Right atrium auricular region (tissue), 2 donors: ENCODE measurements at regions not wholly inside any gene's neighbourhood (a gene's known extent, or its start where the extent isn't known, plus 50 kb on each side); places are given as distances from the start of the nearest gene placed in this dataset.

Experiments used
- DNase-seq: peaks from one replicate; pipeline ENCODE4 v3.0.0-alpha.2; 2019; ENCODE audit warnings: low spot score
- H3K27ac ChIP-seq, 2 donors: fragments of 200-600 bp; sonication (generic); 1 replicate in 1 of 2; 2 replicates in 1 of 2; pipeline ENCODE4 v1.5.1; 2016 to 2019
- H3K27me3 ChIP-seq, 2 donors: fragments of 200-600 bp; sonication (generic); one replicate each; pipeline versions ENCODE4 v1.5.1 to v1.6.0; 2017 to 2019
- H3K36me3 ChIP-seq: fragments of 200-600 bp; sonication (generic); one replicate; pipeline ENCODE4 v1.5.1; 2016
- H3K4me1 ChIP-seq, 2 donors: fragments of 200-600 bp; sonication (generic); one replicate each; pipeline versions ENCODE4 v1.5.1 to v1.6.0; 2017 to 2019
- H3K4me3 ChIP-seq, 2 donors: fragments of 200-600 bp; sonication (generic); 1 replicate in 1 of 2; 2 replicates in 1 of 2; pipeline ENCODE4 v1.5.1; 2017 to 2019; ENCODE audit warnings: mild to moderate bottlenecking in 1 of 2, moderate library complexity in 1 of 2
- H3K9me3 ChIP-seq, 2 donors: fragments of 200-600 bp; sonication (generic); one replicate each; pipeline ENCODE4 v1.5.1; 2019
- CTCF ChIP-seq, 2 donors: fragments of 200-600 bp; sonication (generic); IDR thresholded peaks; one replicate each; pipeline ENCODE4 v1.5.1; 2019; ENCODE audit warnings: antibody characterized with exemption in 2 of 2

GRCh38 chr12:30463636-30464035, 232.0 kb downstream of the IPO8 start:
- no peaks in the 10 kb centered on the region for H3K4me1 ChIP-seq
- no peak overlapping the region for H3K27ac ChIP-seq
- DNase-seq, result no peak
- no peak overlapping the region for H3K4me3 ChIP-seq
- H3K36me3 ChIP-seq, result no peaks in the 10 kb centered on the region
- TF ChIP-seq CTCF (IDR thresholded peaks at IDR 0.05), result no peak
- H3K9me3 ChIP-seq, result no peaks in the 10 kb centered on the region
- no peaks in the 10 kb centered on the region for H3K27me3 ChIP-seq

- H3K4me3 ChIP-seq, result no peak overlapping the region
- no peak for TF ChIP-seq CTCF (IDR thresholded peaks at IDR 0.05)
- no peaks in the 10 kb centered on the region for H3K36me3 ChIP-seq
- no peak for DNase-seq
- no peaks in the 10 kb centered on the region for H3K27me3 ChIP-seq
- H3K4me1 ChIP-seq, result no peaks in the 10 kb centered on the region
- no peak overlapping the region for H3K27ac ChIP-seq
- H3K9me3 ChIP-seq, result no peaks in the 10 kb centered on the region
These were observed 233.4 kb downstream of the IPO8 start for GRCh38 chr12:30462249-30462648.

- no peak for TF ChIP-seq CTCF (IDR thresholded peaks at IDR 0.05)
- Histone ChIP-seq H3K4me1 (no peaks in the 10 kb centered on the region), H3K36me3 (no peaks in the 10 kb centered on the region), H3K27ac (no peak overlapping the region), H3K4me3 (no peak overlapping the region), H3K9me3 (no peaks in the 10 kb centered on the region), H3K27me3 (no peaks in the 10 kb centered on the region)
- DNase-seq, result no peak
These were observed 234.5 kb downstream of the IPO8 start for GRCh38 chr12:30461026-30461615.

GRCh38 chr12:30458453-30458852, 237.2 kb downstream of the IPO8 start:
- H3K27ac ChIP-seq, result no peak overlapping the region
- H3K4me1 ChIP-seq, result no peaks in the 10 kb centered on the region
- no peaks in the 10 kb centered on the region for H3K36me3 ChIP-seq
- TF ChIP-seq CTCF (IDR thresholded peaks at IDR 0.05), result no peak
- H3K27me3 ChIP-seq, result no peaks in the 10 kb centered on the region
- no peak for DNase-seq
- H3K9me3 ChIP-seq, result no peaks in the 10 kb centered on the region
- H3K4me3 ChIP-seq, result no peak overlapping the region

GRCh38 chr12:30457621-30458289, 237.9 kb downstream of the IPO8 start:
- TF ChIP-seq CTCF (IDR thresholded peaks at IDR 0.05), result peak in 1 of 2 donors; percentile 50
- Histone ChIP-seq H3K4me1 (no peaks in the 10 kb centered on the region), H3K27ac (no peak overlapping the region), H3K4me3 (no peak overlapping the region), H3K27me3 (no peaks in the 10 kb centered on the region), H3K36me3 (no peaks in the 10 kb centered on the region), H3K9me3 (no peaks in the 10 kb centered on the region)
- DNase-seq, result no peak

- peaks cover 0 to 10% of the 10 kb centered on the region in 2 donors for H3K9me3 ChIP-seq
- no peaks in the 10 kb centered on the region for H3K27me3 ChIP-seq
- H3K4me1 ChIP-seq, result no peaks in the 10 kb centered on the region
- no peak overlapping the region for H3K4me3 ChIP-seq
- H3K36me3 ChIP-seq, result no peaks in the 10 kb centered on the region
- H3K27ac ChIP-seq, result no peak overlapping the region
- DNase-seq, result no peak
- no peak for TF ChIP-seq CTCF (IDR thresholded peaks at IDR 0.05)
These were observed 244.8 kb downstream of the IPO8 start for GRCh38 chr12:30450872-30451271.
